GM23338 (cell line): ENCODE measurements at regions not wholly inside any gene's neighbourhood (a gene's known extent, or its start where the extent isn't known, plus 50 kb on each side); places are given as distances from the start of the nearest gene placed in this dataset.

Source experiments
- CREB1 ChIP-seq: fragments of 250-450 bp; sonication (Bioruptor Pico); IDR thresholded peaks from 2 replicates; pipeline ENCODE4 v1.5.0; 2020; ENCODE audit warnings: low read depth, mild to moderate bottlenecking, moderate library complexity
- CTCF ChIP-seq, 2 experiments: fragments of 200-600 bp in 1 of 2; sonication (generic) in 1 of 2; conservative IDR thresholded peaks; 2 replicates each; pipeline versions ENCODE4 v1.5.1 to v1.6.1; 2016 to 2017; ENCODE audit warnings: antibody characterized with exemption in 2 of 2, low read depth in 2 of 2, mild to moderate bottlenecking in 2 of 2, moderate library complexity in 1 of 2
- EZH2 ChIP-seq: fragments of 200-600 bp; sonication (generic); IDR thresholded peaks from one replicate; pipeline ENCODE4 v1.8.0; 2017; ENCODE audit warnings: antibody characterized with exemption, mild to moderate bottlenecking, low read depth; ENCODE audit not compliant: unreplicated experiment
- EZH2phosphoT487 ChIP-seq: fragments of 200-600 bp; sonication (generic); IDR thresholded peaks from one replicate; pipeline ENCODE4 v1.8.1; 2018; ENCODE audit warnings: antibody characterized with exemption; ENCODE audit not compliant: unreplicated experiment
- JUNB ChIP-seq: IDR thresholded peaks from one replicate; pipeline ENCODE4 v1.6.1; 2016; ENCODE audit warnings: antibody characterized with exemption; ENCODE audit not compliant: unreplicated experiment
- POLR2AphosphoS5 ChIP-seq: IDR thresholded peaks from 2 replicates; pipeline ENCODE4 v1.6.1; 2016; ENCODE audit warnings: antibody characterized with exemption, low read depth
- REST ChIP-seq: IDR thresholded peaks from one replicate; pipeline ENCODE4 v1.6.1; 2018; ENCODE audit warnings: antibody characterized with exemption; ENCODE audit not compliant: unreplicated experiment
- STAT1 ChIP-seq: IDR thresholded peaks from one replicate; pipeline ENCODE4 v1.6.1; 2016; ENCODE audit warnings: antibody characterized with exemption; ENCODE audit not compliant: unreplicated experiment
- ZNF114 ChIP-seq: fragments of 250-450 bp; sonication (Bioruptor Pico); IDR thresholded peaks from 2 replicates; pipeline ENCODE4 v1.5.0; 2020; ENCODE audit warnings: mild to moderate bottlenecking, moderate library complexity
- ZNF331 ChIP-seq: fragments of 250-450 bp; sonication (Bioruptor Pico); IDR thresholded peaks from 2 replicates; pipeline ENCODE4 v1.5.0; 2020; ENCODE audit warnings: low read depth, mild to moderate bottlenecking, moderate library complexity

DNA sequence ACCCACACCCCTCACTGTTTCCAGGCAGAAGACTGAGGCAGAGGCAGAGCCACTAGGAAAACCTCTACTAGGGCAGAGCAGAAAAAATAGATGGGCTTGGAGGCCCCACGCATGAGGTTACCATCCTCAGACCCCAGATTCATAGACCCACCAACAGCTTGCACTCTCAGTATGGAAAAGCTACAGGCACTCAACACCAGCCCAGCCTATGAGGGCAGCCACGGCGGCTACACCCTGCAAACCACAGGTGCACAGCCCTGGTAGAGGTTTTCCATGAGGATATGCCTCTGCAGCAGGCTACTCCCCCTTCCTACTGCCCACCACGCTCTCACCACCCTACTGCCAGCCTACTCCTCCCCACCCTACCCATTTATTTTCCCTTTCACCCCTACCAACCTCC lies 235.1 kb downstream of the CWH43 start:
- TF ChIP-seq CTCF (conservative IDR thresholded peaks at IDR 0.05; ENCODE audit: low read depth in 2 of 2): no peak
- no peak for TF ChIP-seq CREB1 (CRISPR knock-in tag)
- no peak for TF ChIP-seq POLR2AphosphoS5
- no peak for TF ChIP-seq EZH2phosphoT487
- no peak for TF ChIP-seq EZH2
- no peak for TF ChIP-seq REST
- TF ChIP-seq ZNF331: no peak
- no peak for TF ChIP-seq STAT1
- TF ChIP-seq JUNB: no peak
- TF ChIP-seq ZNF114 (CRISPR knock-in tag): no peak
